ENCODE measurements at regions not wholly inside any gene's neighbourhood (a gene's known extent, or its start where the extent isn't known, plus 50 kb on each side); places are given as distances from the start of the nearest gene placed in this dataset.

GRCh38 chr3:159892171-159892795 lies 96.4 kb upstream of the IL12A start:
- no peak for DNase-seq (ENCODE audit: low read depth, low spot score)

- DNase-seq (ENCODE audit: low read depth, low spot score) = no peak
These were observed 95.8 kb upstream of the IL12A start for GRCh38 chr3:159892801-159893200.

DNA sequence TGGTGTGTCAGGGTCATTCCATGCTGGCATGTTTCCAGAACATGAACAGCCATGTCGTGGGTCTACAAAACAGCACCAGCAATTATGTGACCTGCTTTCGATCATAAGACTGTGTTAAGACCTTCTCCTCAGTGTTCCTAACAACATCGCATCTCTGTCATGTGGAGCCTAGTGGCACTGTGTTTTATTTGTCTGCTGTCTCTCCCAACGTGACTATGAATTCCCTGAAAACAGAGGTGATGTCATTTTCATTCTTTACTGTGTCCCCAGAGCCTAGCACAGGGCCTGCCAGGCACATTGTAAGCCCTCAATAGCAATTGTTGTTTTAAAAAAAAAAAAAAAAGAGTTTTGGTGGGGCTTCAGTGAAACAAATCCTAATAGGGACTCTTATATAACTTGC lies 94.2 kb upstream of the IL12A start:
- no peak for DNase-seq (ENCODE audit: low read depth, low spot score)

- no peak for DNase-seq (ENCODE audit: low read depth, low spot score)
These were observed 93.2 kb upstream of the IL12A start for GRCh38 chr3:159895430-159895829.

DNA sequence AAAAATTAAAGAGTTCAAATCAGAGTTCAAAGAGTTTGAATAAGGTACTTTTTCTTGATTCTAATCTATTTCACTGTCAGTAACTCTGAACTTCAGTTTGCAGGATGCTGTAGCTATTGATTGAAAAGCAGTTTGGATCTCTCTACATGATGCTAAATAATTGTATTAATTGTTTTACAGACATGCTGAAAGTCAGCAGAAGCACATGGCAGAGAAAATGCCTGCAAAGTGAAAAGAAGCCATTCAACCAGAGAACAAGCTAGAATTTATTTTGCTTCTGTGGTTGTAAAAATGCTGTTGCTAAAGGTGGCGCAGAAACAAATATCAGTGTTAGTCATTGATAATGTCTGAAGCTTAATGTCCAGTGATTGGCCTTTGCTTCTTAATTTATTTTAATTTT lies 92.1 kb upstream of the IL12A start:
- no peak for DNase-seq (ENCODE audit: low read depth, low spot score)

- DNase-seq (ENCODE audit: low read depth, low spot score) = no peak
These were observed 91.1 kb upstream of the IL12A start for GRCh38 chr3:159897331-159898075.

DNA sequence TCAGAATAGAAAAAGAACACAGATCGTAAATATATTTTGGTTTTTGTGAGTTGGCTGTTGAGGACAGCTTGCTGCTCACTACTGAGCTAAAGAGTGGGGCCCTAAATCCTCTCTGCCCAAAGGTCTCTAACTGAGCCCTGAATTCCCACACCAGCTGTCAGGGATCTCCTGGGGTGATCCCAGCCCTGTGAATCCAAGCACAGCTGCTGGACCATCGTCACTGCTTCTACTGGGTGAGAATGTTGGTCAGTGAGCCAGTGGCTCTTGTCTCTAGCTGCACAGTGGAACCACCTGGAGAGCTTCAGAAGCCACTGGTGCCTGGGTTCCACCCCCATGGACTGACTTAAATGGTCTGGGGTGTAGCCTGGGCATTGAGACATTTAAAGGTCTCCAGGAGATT lies 90.5 kb upstream of the IL12A start:
- no peak for DNase-seq (ENCODE audit: low read depth, low spot score)

DNA sequence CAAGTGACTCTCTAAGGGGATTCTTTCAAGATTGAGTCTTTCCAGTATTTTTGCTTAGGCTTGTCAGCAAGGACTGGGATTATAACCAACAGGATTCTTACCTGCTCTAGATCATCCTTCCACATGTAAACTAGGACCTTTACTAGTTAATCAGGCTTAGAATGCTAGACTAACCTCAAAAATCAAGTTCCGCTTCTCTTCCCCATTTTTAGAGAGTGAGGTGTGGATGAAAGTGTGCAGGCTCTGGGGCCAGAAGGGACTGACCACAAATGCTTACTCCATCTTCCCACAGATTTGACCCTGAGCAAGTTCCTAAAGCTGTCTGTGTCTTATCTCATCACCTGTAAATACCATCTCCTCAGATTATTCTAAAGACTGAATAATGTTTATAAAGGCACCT lies 89.5 kb upstream of the IL12A start:
- no peak for DNase-seq (ENCODE audit: low read depth, low spot score)

DNA sequence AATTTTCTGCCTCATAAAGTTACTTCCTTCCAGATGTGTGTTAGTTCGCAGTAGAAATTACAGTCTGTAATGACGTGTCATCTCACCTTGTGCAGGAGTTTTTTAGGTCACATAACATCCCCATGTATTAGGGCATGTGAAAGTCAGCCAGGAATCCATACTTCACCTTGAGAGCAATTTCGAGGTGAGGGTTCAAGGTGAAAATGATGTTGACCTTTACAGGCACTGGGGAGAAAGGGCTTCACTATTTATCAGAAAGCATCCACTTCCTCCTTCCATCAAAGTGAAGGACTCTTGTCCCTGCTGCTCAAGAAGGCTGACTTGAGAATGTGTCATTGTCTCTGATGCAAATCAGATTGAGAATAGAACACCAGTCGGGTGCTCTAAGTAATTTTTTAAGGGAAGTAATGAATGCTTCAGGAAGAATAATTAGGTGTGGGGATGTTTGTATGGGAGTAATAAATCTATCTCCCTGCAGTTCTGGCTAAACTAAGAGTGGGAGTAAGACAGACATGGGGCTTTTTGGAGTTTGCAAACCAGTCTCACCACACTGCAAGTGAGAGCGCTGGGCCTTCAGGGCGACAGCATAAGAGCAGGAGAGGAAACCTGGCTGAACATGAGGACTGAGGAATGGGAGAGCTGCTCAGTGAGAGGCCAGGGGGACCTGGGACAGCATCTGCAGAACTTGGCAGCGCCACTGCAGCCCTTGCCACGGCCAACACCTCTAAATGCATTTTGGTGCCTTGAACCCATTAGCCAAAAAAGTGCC lies 85.9 kb upstream of the IL12A start:
- no peak for DNase-seq (ENCODE audit: low read depth, low spot score)

- DNase-seq (ENCODE audit: low read depth, low spot score) = no peak
These were observed 84.2 kb upstream of the IL12A start for GRCh38 chr3:159904455-159904854.

DNA sequence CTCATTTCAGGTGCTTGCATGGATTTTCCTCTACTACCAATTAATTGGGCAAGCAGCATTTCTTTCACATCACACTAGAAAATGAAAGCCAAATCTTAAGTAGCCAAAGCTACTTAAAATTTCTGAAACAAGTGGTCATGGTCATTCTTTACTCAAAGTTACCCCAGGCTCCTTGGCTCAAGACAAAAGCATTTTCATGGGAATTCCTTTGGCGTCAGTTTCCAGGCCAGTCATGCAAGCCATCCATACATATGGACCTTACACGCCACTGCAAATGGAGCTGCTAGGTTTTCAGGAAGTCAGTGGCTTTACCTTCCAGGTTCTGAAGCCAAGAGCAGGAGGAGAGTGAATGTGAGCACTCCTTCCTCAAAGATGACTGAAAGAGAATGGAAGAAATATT lies 83.7 kb upstream of the IL12A start:
- DNase-seq (ENCODE audit: low read depth, low spot score) = no peak

GRCh38 chr3:159907828-159908227 lies 80.8 kb upstream of the IL12A start:
- DNase-seq (ENCODE audit: low read depth, low spot score) = no peak

- no peak for DNase-seq (ENCODE audit: low read depth, low spot score)
These were observed 77.5 kb upstream of the IL12A start for GRCh38 chr3:159910991-159911663.

DNA sequence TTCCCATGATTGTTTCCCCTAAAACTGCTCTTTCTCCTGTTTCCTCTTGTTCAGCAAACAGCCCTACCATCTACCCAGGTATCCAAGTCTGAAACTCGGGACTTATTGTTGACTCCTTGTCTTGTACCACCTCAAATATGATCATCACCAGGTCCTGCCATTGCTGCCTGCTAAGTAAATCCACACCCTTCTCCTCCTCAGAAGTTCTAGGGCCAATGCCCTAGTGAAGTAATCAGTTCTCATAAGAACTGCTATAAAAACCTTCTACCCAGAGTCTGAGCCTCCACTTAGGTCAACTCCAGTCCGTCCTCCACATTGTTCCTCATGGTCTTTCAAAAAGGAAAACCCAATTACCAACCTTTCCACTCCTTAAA lies 77.0 kb upstream of the IL12A start:
- DNase-seq (ENCODE audit: low read depth, low spot score) = no peak

GRCh38 chr3:159913712-159914414 lies 74.8 kb upstream of the IL12A start:
- DNase-seq (ENCODE audit: low read depth, low spot score) = no peak

DNA sequence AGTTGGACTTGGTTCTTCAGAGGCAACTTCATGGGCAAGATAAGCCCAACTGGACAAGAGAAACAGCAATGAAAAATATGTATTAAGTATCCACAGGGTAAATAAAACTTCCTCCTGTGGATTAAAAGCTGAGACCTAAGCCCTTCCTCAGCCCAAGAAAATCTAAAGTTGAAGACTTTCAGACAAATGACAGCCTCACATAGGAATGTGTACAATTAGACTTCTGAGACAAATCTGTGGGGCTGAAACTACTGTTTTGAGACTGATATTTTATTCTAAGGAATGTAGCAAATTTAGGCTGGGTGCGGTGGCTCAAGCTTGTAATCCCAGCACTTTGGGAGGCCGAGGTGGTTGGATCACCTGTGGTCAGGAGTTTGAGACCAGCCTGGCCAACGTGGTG lies 74.2 kb upstream of the IL12A start:
- DNase-seq (ENCODE audit: low read depth, low spot score) = no peak

DNA sequence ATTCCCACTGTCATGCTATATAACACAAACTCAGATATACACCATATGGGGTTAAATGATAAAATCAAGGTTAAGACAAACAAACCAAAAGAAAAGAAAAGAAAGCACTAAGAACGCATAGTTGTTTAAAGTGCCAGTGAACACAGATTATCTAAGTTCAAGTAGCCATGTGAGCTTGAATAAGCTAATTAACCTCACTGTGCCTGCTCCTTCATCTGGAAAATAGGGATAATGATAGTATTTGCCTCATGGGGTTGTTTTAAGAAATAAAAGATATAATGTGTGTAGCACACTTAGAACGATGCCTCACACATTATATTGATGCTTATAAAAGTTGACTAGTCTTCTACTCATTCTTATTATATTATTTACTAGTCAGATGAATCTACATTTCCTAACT lies 72.6 kb upstream of the IL12A start:
- no peak for DNase-seq (ENCODE audit: low read depth, low spot score)

GRCh38 chr3:159917141-159917540 lies 71.5 kb upstream of the IL12A start:
- no peak for DNase-seq (ENCODE audit: low read depth, low spot score)

GRCh38 chr3:159919873-159920272 lies 68.8 kb upstream of the IL12A start:
- no peak for DNase-seq (ENCODE audit: low read depth, low spot score)

DNA sequence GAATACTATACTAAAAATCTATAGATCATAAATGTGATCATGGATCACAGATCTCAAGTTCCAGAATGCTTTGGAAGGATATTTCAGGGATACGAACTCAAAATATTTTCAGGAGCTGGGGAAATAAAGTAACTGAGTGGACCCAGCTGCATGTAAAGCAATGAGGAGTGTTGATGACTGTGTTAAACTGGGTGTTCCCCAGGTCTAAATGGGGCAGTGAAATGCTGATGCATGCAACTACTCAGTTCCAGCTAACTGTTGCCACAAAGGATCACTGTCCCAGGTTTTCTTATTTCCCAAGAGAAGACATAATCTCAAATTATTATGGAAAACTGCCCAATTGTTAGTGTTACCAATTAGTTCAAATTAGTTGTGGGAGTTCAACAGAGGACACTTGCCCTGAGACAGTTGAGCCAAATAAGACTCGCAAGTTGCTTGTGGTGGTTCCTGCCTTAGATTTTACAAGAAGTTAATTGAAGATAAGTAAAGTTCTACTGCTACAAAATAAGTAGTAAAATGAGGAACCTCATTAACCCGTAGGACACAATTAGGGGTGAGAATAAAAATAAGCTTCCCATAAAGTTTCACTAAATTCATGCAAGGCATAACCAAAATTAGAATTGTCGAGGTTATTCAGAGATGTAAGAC lies 66.3 kb upstream of the IL12A start:
- no peak for DNase-seq (ENCODE audit: low read depth, low spot score)

DNA sequence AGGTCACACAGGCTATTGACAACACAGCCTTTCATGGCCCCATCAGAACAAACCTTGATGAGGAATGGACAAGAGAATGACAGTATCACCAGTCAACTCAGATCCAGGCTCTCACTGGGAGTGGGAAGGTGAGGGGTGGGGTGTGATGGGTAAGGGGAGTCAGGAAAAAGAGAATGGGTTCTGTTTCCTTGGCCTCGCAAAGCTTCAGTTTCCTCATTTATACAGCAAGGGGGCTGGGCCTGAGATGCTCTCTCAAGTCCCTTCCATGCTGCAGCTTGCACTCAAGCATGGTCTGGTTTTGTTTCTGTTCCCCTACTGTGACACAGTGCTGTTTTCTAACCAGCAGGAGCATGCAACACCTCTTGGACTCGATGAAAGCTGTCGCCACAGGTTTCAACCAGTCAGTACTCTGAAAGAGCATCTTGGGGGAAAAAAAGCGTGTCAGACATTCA lies 65.7 kb upstream of the IL12A start:
- DNase-seq (ENCODE audit: low read depth, low spot score) = no peak

Measured in brain pericyte (primary cell).